GM20431 (cell line): ENCODE measurements at regions not wholly inside any gene's neighbourhood (a gene's known extent, or its start where the extent isn't known, plus 50 kb on each side); places are given as distances from the start of the nearest gene placed in this dataset.

Experiments
- in situ Hi-C: fragments of 300-500 bp; cut with MseI, MboI; formaldehyde crosslinking; loops from one replicate; pipeline ENCODE4 v1.15.0; 2020; ENCODE audit warnings: low sequenced_read_pairs; ENCODE audit not compliant: unreplicated experiment

GRCh38 chr6:159118924-159119323, 50.3 kb upstream of the FNDC1 start:
- in situ Hi-C loops = no loop called here

GRCh38 chr6:159117563-159117962, 51.6 kb upstream of the FNDC1 start:
- in situ Hi-C loops = no loop called here

- in situ Hi-C loops = no loop called here
These were observed 52.2 kb upstream of the FNDC1 start for GRCh38 chr6:159117046-159117445.

- in situ Hi-C loops = no loop called here
These were observed 52.9 kb upstream of the FNDC1 start for GRCh38 chr6:159116343-159116742.

GRCh38 chr6:159114569-159114968, 54.6 kb upstream of the FNDC1 start:
- in situ Hi-C loops = no loop called here

GRCh38 chr6:159113223-159113622, 56.0 kb upstream of the FNDC1 start:
- in situ Hi-C loops = no loop called here

- in situ Hi-C loops = no loop called here
These were observed 56.5 kb upstream of the FNDC1 start for GRCh38 chr6:159112714-159113113.

- in situ Hi-C loops = no loop called here
These were observed 58.5 kb upstream of the FNDC1 start for GRCh38 chr6:159110748-159111147.

GRCh38 chr6:159110013-159110412, 59.2 kb upstream of the FNDC1 start:
- in situ Hi-C loops = no loop called here

- in situ Hi-C loops = loop anchor here (10.0 kb wide), 1 partner anchor 105 kb away; the partner anchor contains the start of gene RSPH3
These were observed 59.8 kb upstream of the FNDC1 start for GRCh38 chr6:159109391-159109790.

- in situ Hi-C loops = loop anchor here (10.0 kb wide), 1 partner anchor 104 kb away; the partner anchor contains the start of gene RSPH3
These were observed 60.7 kb upstream of the FNDC1 start for GRCh38 chr6:159108426-159108985.

GRCh38 chr6:159107451-159108260, 61.5 kb upstream of the FNDC1 start:
- in situ Hi-C loops = loop anchor here (10.0 kb wide), 1 partner anchor 103 kb away; the partner anchor contains the start of gene RSPH3

- in situ Hi-C loops = loop anchor here (10.0 kb wide), 1 partner anchor 102 kb away; the partner anchor contains the start of gene RSPH3
These were observed 61.9 kb upstream of the TAGAP start for GRCh38 chr6:159106627-159107241.

- in situ Hi-C loops = loop anchor here (10.0 kb wide), 1 partner anchor 101 kb away; the partner anchor contains the start of gene RSPH3
These were observed 60.9 kb upstream of the TAGAP start for GRCh38 chr6:159105716-159106115.

- in situ Hi-C loops = loop anchor here (10.0 kb wide), 1 partner anchor 100 kb away; the partner anchor contains the start of gene RSPH3
These were observed 60.1 kb upstream of the TAGAP start for GRCh38 chr6:159104931-159105330.

- in situ Hi-C loops = loop anchor here (10.0 kb wide), 1 partner anchor 100 kb away; the partner anchor contains the start of gene RSPH3
These were observed 59.6 kb upstream of the TAGAP start for GRCh38 chr6:159104163-159104925.

- in situ Hi-C loops = loop anchor here (10.0 kb wide), 1 partner anchor 99 kb away; the partner anchor contains the start of gene RSPH3
These were observed 58.8 kb upstream of the TAGAP start for GRCh38 chr6:159103396-159104162.

- in situ Hi-C loops = loop anchor here (10.0 kb wide), 1 partner anchor 98 kb away; the partner anchor contains the start of gene RSPH3
These were observed 57.8 kb upstream of the TAGAP start for GRCh38 chr6:159102373-159103160.
